GM18511 (cell line): ENCODE measurements at regions not wholly inside any gene's neighbourhood (a gene's known extent, or its start where the extent isn't known, plus 50 kb on each side); places are given as distances from the start of the nearest gene placed in this dataset.

ENCODE experiments used
- ATAC-seq: cut with Tn5 transposase; IDR thresholded peaks from one replicate; pipeline ENCODE4 v1.9.1; 2021; ENCODE audit warnings: mild to moderate bottlenecking, moderate library complexity; ENCODE audit not compliant: unreplicated experiment

- no peak for ATAC-seq
Measured at GRCh38 chr10:128542659-128543058, 416.4 kb upstream of the MKI67 start.

- no peak for ATAC-seq
Measured at GRCh38 chr10:128543151-128543550, 416.9 kb upstream of the MKI67 start.

- no peak for ATAC-seq
Measured at GRCh38 chr10:128545216-128545615, 419.0 kb upstream of the MKI67 start.

- no peak for ATAC-seq
Measured at GRCh38 chr10:128546651-128547165, 420.5 kb upstream of the MKI67 start.

GRCh38 chr10:128549101-128549608 lies 422.9 kb upstream of the MKI67 start:
- ATAC-seq, result no peak

GRCh38 chr10:128550045-128550444 lies 423.8 kb upstream of the MKI67 start:
- ATAC-seq, result no peak

GRCh38 chr10:128551475-128551874 lies 425.3 kb upstream of the MKI67 start:
- no peak for ATAC-seq

- ATAC-seq, result no peak
Measured at GRCh38 chr10:128553755-128554154, 427.5 kb upstream of the MKI67 start.

GRCh38 chr10:128556182-128557110 lies 430.2 kb upstream of the MKI67 start:
- ATAC-seq, result no peak

GRCh38 chr10:128557149-128557710 lies 431.0 kb upstream of the MKI67 start:
- ATAC-seq, result no peak

- no peak for ATAC-seq
Measured at GRCh38 chr10:128560406-128560805, 434.2 kb upstream of the MKI67 start.

- no peak for ATAC-seq
Measured at GRCh38 chr10:128560993-128561392, 434.8 kb upstream of the MKI67 start.

- no peak for ATAC-seq
Measured at GRCh38 chr10:128563387-128563786, 437.2 kb upstream of the MKI67 start.

- ATAC-seq, result no peak
Measured at GRCh38 chr10:128563904-128564303, 437.7 kb upstream of the MKI67 start.

- no peak for ATAC-seq
Measured at GRCh38 chr10:128566361-128566968, 440.2 kb upstream of the MKI67 start.

GRCh38 chr10:128567551-128567950 lies 441.3 kb upstream of the MKI67 start:
- no peak for ATAC-seq

- no peak for ATAC-seq
Measured at GRCh38 chr10:128568041-128568440, 441.8 kb upstream of the MKI67 start.

GRCh38 chr10:128568491-128568890 lies 442.3 kb upstream of the MKI67 start:
- no peak for ATAC-seq

GRCh38 chr10:128568990-128569945 lies 443.0 kb upstream of the MKI67 start:
- ATAC-seq, result no peak

- ATAC-seq, result no peak
Measured at GRCh38 chr10:128570319-128570995, 444.2 kb upstream of the MKI67 start.
